Activated CD4-positive, alpha-beta T cell treated with anti-CD3 and anti-CD28 coated beads, Interleukin-2, amount 50 U/mL, for 16 hours (primary cell): ENCODE measurements at regions not wholly inside any gene's neighbourhood (a gene's known extent, or its start where the extent isn't known, plus 50 kb on each side); places are given as distances from the start of the nearest gene placed in this dataset.

ENCODE experiments used
- DNase-seq: peaks from one replicate; pipeline ENCODE4 v3.0.0-alpha.2; 2020

DNA sequence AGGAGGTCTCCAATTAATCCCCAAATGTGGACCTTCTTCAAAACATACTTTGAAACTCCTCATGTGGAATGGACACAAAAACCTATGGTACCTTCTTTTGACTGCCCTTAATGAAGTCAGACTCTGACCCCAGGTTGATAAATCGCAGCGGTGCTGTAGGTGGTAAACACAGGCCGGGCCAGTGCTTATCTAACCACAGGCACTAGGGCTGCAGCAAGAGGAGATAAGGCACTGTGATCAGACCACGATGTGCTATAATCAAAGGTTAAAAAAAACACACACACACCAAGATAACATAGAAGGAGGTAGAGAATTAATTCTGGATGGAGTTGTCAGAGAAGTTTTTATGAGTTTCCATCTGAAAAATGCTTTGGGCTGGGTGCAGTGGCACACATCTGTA lies 52.3 kb upstream of the SIPA1L2 start:
- DNase-seq = no peak

DNA sequence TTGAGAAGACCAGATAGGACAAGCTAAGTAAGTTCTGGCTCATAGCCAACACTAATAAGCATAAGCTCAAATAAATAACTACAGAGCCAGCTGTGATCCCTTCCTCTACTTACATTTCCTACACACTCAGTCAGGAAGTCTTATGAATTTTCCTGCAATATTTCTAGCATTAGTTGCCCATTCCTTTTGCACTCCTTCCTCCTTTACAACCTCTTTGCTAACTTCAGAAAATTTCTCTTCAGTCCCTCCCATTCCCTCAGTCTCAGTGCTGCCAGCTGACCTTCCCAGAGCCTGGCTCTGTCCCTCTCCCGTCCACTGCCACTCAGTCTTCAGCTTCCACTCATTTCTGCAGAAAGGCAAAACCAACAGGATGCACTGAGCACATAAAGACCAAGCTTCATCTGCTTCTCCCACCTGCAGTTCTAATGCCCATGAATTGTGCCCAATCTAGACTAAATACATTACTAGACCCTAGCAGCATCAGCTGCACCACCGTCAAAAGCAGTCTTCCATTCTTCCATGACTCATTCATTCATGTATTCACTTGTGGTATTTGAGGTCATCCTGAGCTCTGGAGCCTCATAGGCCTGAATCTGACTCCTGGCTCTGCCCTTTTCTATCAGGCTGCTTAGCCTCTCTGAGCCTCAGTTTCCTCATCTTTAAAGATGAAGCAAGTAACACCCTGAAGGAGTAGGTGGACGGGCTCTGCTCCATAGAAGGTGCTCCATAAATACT lies 54.6 kb upstream of the SIPA1L2 start:
- peak; percentile 3 for DNase-seq

DNA sequence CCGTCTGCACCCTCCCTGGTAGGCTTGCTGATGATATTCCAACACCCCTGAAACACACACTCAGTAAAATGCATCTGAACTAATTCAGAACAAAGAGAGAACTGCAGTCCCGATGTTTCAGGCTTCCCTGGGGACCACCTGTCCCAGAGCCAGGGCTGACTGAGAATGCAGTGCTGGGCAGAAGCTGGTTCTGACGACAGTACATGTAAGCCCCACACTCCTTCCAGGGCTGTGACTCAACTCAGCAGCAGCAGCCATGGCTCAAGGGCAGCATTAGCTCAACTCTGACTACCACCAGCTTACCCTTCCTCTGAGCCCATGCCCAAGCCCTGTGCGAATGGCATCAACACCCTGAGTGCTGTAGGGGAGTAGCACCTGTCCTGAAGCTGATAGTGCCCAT lies 56.4 kb upstream of the SIPA1L2 start:
- DNase-seq = no peak

DNA sequence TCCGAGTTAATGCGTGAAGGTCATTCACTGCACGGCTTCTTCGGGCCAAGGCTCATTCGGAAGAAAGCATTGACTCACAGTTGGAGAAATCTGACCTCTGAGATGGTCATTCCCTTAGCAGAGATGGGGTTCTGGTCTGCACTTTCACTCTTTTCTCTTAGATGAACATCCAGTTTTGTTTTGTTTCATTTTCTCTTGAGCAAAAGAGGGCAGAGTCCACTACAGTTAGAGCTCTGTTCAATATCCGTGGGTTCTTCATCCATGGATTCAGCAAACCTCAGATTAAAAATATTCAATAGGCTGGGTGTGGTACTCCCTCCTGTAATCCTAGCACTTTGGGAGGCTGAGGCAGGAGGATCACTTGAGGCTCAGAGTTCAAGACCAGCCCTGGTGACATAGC lies 57.4 kb upstream of the SIPA1L2 start:
- DNase-seq = no peak

DNA sequence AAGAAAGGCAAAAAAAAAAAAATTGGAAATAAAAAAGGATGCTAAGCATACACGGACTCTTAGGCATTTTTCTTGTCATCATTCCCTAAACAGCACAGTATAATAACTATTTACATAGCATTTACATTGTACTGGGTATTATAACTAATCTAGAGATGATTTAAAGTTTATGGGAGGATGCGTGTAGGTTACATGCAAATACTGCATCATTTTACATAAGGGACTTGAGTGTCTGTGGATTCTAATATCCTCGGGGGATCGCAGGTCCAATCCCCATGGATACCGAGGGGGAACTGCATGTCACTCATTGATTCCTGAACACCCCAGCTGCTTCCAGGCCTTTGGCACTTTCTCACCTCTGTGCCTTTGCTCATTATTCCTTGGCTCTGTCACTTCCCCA lies 57.8 kb upstream of the SIPA1L2 start:
- DNase-seq = no peak

DNA sequence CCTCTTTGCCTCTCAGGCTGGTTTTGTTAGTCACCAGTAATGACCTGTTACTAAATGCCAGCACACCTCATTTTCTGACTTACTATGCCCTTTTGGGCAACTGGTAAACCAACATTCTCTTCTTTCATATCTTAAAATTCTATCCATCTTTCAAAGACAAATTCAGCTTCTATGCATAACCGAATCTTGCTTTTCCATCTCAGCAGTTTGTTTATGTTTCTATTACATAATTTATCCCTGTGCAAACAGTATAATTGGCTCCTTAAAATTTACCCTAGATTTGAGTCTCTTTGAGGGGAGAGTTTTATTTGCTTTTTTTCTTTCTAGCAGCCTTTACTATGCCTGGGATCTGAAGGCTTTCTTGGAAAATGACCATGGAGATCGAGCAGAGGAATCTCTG lies 58.5 kb upstream of the SIPA1L2 start:
- DNase-seq = no peak

DNA sequence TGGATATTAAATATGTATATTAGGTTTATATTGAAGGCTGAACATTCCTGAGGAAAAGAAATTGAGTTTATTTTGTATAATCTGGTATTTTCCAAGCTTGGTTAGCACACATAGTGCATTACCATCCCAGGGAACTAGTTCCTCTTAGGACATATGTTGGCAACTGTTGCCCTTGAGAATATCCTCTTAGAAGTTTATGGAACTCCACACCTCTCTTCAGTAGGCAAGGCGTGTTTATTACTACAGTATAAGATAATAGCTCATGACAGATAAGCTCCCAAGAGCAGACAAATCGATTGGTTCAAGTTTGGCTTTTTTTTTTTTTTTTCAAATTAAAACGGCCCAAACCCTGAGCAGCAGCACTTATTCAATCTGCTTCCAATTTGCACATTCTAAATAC lies 59.8 kb upstream of the SIPA1L2 start:
- no peak for DNase-seq

DNA sequence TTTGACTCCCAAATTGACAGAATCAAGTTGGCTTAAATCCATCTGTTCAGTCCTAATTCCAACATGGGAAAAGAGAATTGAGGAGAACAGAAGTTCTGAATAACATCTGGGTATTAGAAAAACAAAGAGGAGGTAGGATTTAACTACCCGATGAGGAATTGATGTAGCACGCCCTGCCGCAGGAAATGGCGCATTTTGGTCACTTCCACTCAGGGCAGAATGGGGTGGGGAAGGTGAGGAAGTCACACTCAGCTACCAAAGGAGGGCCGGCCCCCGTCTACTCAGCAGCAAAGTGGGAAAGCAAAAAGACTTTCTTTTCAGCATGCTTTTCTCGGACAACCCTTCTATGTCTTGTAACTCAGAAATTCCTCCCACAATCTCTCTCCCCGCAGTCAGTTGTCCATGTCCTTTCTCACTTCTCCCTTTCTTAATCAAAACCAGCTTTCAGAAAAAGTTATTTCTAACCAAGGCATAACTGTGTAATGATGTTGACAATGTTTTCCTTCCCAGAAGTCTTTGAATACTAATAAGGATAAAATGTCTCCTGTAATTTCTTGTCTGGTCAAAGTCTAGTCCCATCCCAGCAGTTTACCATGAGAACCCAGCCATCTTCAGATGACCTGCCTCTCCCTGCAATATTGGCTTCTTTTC lies 60.5 kb upstream of the SIPA1L2 start:
- DNase-seq = no peak

DNA sequence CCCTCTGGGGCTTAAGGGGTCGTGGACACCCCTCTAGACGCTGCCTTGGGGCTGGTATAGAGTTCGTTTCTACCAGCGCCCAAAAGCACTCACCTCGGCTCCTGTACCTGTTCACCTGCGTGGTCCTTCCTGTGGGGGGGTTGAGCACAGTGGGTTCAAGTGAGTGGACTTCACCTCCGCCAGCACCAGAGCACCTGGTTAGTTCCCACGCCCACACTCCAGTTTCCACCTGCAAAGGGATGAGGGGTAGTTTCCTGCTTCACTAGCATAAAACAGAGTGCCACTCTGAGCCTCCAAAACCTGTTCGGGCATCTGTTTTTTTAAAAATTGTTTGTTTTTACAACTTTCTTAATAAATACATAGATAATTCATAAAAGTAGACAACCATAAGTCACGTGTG lies 64.5 kb upstream of the SIPA1L2 start:
- DNase-seq = no peak

DNA sequence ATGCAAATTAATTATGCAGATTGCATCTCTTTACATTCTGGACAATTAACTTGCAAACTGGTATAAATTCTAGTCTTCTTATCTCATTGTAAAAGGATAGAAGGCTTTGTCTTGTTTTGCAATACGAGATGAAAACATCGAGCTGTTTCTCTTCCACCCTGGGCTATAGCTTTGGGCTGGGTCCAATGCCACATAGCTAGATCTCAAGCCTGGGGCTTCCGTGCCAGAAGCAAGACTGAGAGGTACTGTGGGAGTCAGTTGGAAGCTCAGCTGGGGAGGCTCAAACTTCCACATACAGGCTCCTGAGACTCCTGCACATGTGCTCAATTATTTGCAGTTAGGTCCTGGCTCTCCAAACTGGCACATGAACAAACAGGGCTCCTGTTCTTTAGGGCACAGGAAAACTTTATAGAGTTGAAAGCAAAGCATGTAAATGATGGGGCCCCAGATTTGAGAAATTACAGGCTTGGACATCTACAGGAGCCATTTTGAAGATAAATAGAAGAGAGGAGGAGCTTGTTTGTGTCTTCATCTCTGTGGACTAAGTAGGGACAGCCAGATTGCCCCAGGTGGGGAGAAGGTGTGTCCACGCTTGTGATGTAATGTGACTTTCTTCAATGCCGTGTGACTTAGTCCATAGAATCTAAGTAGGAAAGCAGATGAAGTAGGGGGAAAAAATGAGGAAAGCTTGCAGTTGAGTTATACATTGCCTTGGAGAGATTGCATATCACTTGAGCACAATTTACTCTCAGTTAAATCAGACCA lies 65.9 kb upstream of the SIPA1L2 start:
- no peak for DNase-seq

DNA sequence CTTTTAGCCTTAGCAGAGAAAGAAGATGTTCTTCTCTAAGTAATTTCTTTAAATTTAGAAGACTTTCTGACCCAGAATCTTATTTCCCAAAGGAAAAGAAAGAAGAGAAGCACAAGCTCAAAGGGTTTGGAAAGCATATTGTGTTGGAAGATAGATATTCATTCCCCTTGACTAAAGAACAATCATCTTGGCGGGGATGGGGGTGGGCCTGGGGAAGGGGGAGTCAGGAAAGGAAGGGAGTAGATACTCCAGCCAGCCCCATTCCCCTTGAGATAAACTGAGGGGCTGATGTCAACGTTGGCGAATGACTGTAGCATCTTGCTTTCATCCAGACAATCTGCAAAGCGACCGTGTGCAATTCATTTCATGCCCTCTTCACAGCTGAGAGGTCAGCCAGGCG lies 66.5 kb upstream of the SIPA1L2 start:
- DNase-seq = no peak

DNA sequence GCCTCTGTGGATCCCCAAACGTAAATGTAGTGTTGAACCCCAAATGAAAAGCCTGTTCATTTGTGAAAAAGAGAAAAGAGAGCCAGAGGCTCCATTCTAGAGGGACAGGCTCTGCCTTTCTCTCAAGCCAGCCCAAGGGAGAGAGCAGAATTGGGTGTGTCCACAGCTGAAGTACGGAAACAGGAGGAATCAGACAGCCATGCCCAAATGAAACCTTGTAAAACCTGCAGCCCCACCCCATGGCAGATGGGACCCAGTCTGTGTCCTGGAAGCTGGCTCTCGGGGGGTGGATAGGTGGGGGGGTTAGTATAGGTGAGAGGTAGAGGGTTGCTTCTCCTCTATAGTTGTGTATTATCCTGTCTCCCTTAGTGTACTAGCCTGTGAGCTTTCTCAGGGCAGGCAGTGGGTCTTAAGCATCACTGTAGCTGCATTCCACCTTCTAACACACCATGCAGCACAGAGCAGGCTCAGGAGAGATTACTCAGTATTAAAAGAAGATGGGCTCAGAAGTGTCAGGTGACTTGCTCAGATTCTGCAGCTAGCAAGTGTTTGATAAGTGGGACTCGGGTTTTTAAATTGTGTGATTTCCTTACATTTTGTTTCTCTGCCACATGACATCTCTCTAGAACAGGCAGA lies 67.4 kb upstream of the SIPA1L2 start:
- DNase-seq = no peak

DNA sequence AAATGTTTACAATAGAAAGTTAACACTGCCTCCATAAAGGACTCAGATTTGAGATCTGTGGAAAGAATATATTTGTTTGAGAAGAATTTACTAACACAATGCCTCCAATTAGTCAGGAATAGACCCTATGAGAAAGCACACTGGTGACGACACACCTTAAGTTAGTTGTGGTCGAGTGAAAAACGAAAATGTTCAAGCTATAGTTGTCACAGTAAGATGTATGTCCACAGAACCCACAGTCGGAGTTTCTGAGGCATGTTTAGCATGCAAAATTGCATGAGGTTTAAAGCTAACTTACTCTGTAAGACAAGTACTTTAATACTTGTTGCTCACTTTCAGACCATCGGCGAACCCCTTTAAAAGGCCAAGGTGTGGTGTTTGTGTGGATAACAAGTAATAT lies 69.9 kb upstream of the SIPA1L2 start:
- no peak for DNase-seq

DNA sequence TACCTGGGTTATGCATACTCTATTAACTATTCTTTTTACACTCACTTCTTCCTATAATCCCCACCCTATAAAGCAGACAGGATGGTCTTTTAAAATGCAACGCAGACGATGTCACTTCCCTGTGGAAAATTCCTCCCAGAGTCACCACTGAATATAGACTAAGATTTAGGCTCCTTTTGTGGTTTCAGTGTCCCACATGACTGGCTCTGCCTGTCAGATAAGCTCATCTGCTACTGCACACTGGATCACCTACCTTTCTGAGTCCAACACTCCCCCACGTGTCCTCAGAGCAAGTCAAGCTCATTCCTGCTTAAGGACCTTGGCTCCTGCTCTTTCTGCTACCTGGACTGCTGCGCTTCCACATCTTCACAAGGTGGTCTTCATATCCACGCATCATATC lies 73.0 kb upstream of the SIPA1L2 start:
- DNase-seq = no peak

DNA sequence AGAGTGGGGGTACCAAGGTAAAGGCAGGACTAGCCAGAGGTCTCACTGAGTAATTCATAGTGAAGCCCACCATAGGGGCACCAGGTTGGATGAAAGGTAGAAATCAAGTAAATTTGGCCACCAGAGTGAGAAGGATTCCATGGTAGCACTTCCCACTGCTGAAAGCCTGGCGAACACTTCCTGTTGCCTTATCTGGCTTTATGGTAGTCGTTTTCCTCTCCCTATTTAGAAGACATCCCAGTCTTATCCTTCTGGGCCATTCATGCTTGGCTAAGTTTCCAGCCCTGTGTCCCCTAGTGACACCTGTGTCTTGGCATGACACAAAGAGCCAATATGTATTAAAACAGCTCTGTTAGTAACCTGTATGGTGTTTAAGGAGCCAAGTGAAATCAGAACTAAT lies 74.3 kb upstream of the SIPA1L2 start:
- no peak for DNase-seq

DNA sequence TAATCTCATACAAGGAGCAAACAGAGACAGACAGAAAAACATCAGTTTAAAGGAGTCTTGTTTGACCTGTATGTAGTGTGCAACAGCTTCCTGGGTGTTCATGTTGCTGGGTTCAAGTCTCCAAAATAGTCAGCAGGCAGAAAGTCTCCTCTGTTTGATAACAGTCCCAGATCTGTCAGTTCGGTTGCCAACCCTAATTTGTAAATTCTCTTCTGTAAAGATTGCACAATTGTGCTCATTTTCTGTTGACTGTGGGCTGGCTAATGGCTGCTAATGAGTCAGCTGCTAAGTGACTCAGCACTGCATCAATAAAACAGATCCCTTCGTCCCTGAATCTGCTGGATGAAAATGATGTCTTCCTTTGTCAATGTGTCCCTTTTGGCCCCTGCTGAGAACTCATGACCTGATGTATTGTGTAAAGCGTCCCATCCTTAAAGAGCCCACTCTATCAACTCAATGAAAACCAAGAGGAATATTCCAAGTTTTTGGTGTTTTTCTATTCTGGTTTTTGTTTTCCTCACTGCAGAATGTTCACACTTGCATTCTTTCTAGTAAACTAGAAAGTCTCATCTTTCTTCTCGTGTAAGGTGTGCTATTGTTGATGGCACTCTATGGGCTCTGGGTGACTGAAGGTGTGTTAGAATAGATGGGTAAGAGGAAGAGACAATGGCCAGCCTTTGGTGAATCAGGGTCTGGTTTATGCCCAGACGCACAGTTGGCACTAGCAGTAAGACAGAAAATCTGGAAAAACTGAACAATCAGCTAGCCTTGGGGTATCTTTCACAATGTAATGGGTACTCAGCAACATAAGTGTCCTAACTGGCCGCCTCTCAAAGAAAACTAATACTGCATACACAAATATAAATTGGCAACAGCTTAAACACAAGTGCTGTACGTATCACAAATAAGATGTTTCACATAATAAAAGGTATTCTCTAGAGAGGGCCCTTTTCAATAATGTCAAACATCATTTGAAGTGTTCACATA lies 75.1 kb upstream of the SIPA1L2 start:
- peak; percentile 44 for DNase-seq

DNA sequence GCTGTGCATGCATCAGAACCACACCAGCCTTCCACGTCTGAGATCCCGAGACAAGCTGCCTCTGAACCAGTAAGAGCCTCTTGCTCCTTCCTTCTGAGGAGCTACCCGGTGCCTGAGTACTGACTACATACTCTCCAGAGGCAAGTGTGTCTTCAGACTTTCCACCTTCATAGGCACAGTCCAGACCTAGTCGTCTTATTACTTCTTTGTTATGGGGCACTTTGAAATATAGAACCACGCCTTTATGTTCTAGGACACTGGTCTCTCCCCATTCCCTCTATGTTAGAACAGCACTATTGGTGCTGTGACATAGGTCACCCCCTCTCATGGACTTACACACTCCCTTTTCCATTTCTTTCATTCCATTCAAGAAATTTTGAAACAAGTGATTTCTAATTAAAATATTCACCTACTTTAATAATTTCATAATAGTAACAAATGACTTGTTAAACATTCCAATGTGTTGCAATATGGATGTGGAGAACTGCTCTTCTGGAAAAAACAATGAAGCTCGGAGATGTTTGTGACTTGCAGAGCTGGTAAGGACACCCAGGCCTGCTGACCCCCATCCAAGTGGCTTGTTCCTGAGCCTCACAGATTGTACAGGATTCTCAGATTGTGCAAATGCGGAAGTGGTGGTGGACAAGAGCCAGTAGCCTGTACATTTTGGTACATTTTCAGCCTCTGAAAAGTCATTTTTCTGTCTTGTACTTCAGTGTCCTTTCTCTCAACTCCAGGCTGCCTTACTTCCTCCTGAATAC lies 76.1 kb upstream of the SIPA1L2 start:
- no peak for DNase-seq

DNA sequence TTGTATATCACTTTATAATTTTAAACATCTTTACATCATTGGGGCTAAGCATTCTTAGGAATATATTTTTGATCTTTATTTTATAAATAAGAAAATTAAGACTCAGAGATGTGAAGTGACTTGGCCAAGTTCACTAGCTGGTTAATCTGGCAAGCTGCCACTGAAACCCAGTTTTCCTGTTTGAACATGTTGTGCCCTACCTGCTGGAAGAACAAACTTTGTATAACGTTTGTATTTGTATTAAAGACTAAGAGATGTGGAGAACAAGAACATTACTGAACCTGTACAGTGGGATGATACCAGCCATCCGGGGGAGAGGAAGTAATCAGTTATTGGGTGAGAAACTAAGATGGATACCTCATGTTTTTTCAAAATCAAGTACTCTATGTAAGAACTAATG lies 77.2 kb upstream of the SIPA1L2 start:
- no peak for DNase-seq

DNA sequence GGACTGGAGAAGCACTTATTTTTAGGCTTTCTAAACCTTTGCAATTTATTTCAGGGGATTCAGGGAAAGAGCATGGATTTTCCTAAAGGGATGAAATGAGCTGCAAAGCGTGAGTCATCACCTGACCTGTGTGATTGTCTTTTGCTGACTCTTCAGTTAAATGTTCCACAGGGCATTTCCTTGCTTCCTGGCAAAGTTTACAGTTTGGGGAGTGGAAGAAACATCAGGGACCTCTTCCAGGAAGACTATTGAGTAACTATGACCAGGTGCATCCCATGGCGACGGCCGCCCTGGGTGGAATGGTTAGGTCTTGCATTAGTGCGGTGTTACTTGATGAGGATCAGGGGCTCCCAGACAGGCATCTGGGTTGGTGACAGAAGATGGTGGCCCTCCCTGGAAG lies 79.5 kb upstream of the SIPA1L2 start:
- DNase-seq = no peak

DNA sequence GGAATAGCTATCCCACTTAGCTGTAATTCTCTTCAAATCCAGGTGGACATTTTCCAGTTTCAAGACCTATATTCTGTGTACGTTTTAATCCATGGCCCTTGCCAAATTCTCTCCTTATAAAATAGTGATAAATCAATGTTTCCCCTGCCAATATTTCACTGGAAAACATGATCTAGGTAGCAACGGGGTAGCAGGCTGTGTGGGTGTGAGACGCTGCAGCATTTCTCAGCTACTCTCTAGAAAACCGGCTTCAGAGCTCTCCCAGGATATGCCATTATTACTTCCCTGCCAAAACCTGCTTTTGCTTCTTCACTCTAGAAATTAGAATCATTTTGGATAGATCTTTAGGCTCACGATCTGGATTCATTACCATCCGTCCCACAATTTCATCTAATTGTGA lies 82.1 kb upstream of the SIPA1L2 start:
- DNase-seq = no peak

DNA sequence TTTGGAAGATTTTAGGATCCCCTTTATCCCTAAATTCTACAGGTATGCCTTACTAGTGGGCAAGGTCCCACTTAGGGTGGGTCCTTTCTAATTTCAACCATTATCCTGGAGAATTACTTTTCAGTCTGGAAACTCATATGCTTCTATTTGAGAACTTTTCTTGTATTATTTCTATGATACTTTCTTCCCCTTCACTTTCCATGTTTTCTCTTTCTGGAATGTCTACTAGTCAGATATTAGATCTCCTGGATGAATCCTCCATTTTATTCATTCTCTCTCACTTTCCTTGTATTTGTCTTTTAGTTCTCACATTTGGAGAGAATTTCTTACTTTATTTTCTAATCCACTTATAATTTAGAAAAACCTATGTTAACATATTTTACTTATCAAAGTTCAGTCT lies 83.9 kb upstream of the SIPA1L2 start:
- no peak for DNase-seq

DNA sequence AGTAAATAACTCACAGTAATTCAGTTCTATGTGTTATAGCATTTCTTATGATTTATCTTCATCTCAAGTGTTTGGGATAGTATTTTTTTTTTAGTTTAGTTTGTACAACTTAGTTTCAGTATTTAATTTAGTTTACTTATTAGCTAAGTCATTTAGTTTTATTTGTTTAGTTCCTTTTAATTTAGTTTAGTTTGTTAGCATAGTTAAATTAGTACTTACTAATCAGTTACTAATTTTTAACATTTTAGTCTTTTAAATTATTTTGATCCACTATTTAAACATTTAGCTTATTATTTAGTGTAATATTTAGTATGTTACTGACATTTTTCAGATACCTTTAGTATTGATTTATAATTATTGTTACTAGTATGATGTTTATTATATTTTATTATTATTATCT lies 85.2 kb upstream of the SIPA1L2 start:
- DNase-seq = no peak
